K562 (cell line): ENCODE measurements at regions not wholly inside any gene's neighbourhood (a gene's known extent, or its start where the extent isn't known, plus 50 kb on each side); places are given as distances from the start of the nearest gene placed in this dataset.

Experiments
- ATAC-seq: fragments of 200-7000 bp; cut with Tn5 transposase; 3 replicates; pipeline ENCODE4 v1.9.1; 2020; ENCODE audit warnings: moderate library complexity
- BruUV-seq: library from RNA; stranded (reverse); fragments of 400-500 nt; replicated peaks from 2 replicates; lab custom pipeline; 2021; lab: Mats Ljungman, UMichigan
- CTCF ChIA-PET: fragments of 300-600 bp; formaldehyde crosslinking; extraction: SDS; loops from one replicate; lab custom pipeline; 2021; ENCODE audit warnings: low intra/inter-chr PET ratio; lab: Yijun Ruan, JAX
- POLR2A ChIA-PET: fragments of 300-600, 350-650 bp; sonication (Branson Sonifier 250); formaldehyde crosslinking; extraction: SDS; loops from one replicate; lab custom pipeline; 2021; ENCODE audit warnings: antibody characterized with exemption, inconsistent platforms; lab: Yijun Ruan, JAX
- DNase-seq, 4 experiments: peaks; one replicate each; pipeline versions ENCODE4 v3.0.0 to v3.0.0-alpha.2; 2011 to 2018; ENCODE audit warnings: low spot score in 3 of 4, mixed read lengths in 3 of 4; ENCODE audit errors: extremely low read depth in 1 of 4
- FAIRE-seq: peaks from 2 replicates; lab custom pipeline; 2011; peaks lifted over from hg19 to GRCh38; lab: Jason Lieb, UNC
- H2AFZ ChIP-seq: 2 replicates; pipeline ENCODE4 v1.6.0; 2011; ENCODE audit warnings: low read depth, low read length, control low read depth, inconsistent platforms
- H3K27ac ChIP-seq: fragments of 200-600 bp; 3 replicates; pipeline ENCODE4 v1.8.0; 2011; ENCODE audit warnings: low read depth, mild to moderate bottlenecking, control low read depth, inconsistent platforms, low read length, moderate library complexity, mixed read lengths; ENCODE audit errors: extremely low read depth
- H3K27me3 ChIP-seq, 2 experiments: fragments of 300-600 bp in 1 of 2; 2 replicates in 1 of 2; 3 replicates in 1 of 2; pipeline versions ENCODE4 v1.6.0 to v1.8.0; 2011; ENCODE audit warnings: inconsistent platforms in 2 of 2, low read length in 2 of 2, mild to moderate bottlenecking in 1 of 2, mixed read lengths in 1 of 2, moderate library complexity in 1 of 2; ENCODE audit not compliant: control insufficient read depth in 2 of 2, insufficient read depth in 2 of 2
- H3K36me3 ChIP-seq: fragments of 300-600 bp; 3 replicates; pipeline ENCODE4 v1.8.0; 2011; ENCODE audit warnings: mild to moderate bottlenecking, low read length, inconsistent platforms; ENCODE audit not compliant: control insufficient read depth, insufficient read depth
- H3K4me1 ChIP-seq, 2 experiments: fragments of 200-600 bp in 1 of 2; replicated peaks in 1 of 2; 2 replicates in 1 of 2; 3 replicates in 1 of 2; pipeline versions ENCODE4 v1.5.1 to v1.8.0; 2011; ENCODE audit warnings: inconsistent platforms in 2 of 2, low read length in 2 of 2, mild to moderate bottlenecking in 1 of 2, mixed read lengths in 1 of 2, moderate library complexity in 1 of 2; ENCODE audit not compliant: control insufficient read depth in 2 of 2, insufficient read depth in 2 of 2
- H3K4me2 ChIP-seq: 2 replicates; pipeline ENCODE4 v1.6.1; 2011; ENCODE audit warnings: low read length, control low read depth, inconsistent platforms, mixed read lengths; ENCODE audit not compliant: insufficient read depth
- H3K4me3 ChIP-seq: fragments of 200-600 bp; sonication (generic), shearing (Covaris generic); 2 replicates; pipeline ENCODE4 v1.5.1; 2016; ENCODE audit warnings: control low read depth, inconsistent platforms
- H3K79me2 ChIP-seq: fragments of 200-600 bp; 3 replicates; pipeline ENCODE4 v1.8.0; 2011; ENCODE audit warnings: low read length, inconsistent platforms; ENCODE audit not compliant: control insufficient read depth, insufficient read depth
- H3K9ac ChIP-seq, 2 experiments: 2 replicates each; pipeline versions ENCODE4 v1.6.0 to v1.6.1; 2011; ENCODE audit warnings: low read depth in 2 of 2, low read length in 2 of 2, control low read depth in 1 of 2, inconsistent platforms in 1 of 2, mild to moderate bottlenecking in 1 of 2, mixed read lengths in 1 of 2; ENCODE audit not compliant: insufficient read depth in 1 of 2
- H3K9me1 ChIP-seq: one replicate; pipeline ENCODE4 v1.6.0; 2011; ENCODE audit warnings: inconsistent platforms, mild to moderate bottlenecking, low read length, moderate library complexity; ENCODE audit not compliant: control insufficient read depth, insufficient read depth
- H3K9me3 ChIP-seq: replicated peaks from 2 replicates; pipeline ENCODE4 v1.5.1; 2011; ENCODE audit warnings: low read depth, low read length, inconsistent platforms; ENCODE audit not compliant: control insufficient read depth, insufficient read depth
- H4K20me1 ChIP-seq: replicated peaks from 2 replicates; pipeline ENCODE4 v1.6.1; 2011; ENCODE audit warnings: low read length, inconsistent platforms, mixed read lengths; ENCODE audit not compliant: control insufficient read depth, insufficient read depth
- BRD4 ChIP-seq: fragments of 200-600 bp; sonication (generic); IDR thresholded peaks from 2 replicates; pipeline ENCODE4 v1.6.1; 2017; ENCODE audit warnings: inconsistent platforms
- CLOCK ChIP-seq: fragments of 250-450 bp; sonication (Bioruptor Pico); IDR thresholded peaks from 2 replicates; pipeline ENCODE4 v1.4.0; 2020; ENCODE audit warnings: mild to moderate bottlenecking, moderate library complexity, borderline replicate concordance
- MYC ChIP-seq, 2 experiments: fragments of 250-450 bp in 1 of 2; sonication (Bioruptor Pico) in 1 of 2; IDR thresholded peaks; 2 replicates each; pipeline versions ENCODE4 v1.5.1 to v1.6.1; 2012 to 2021; ENCODE audit warnings: low read depth in 2 of 2, borderline replicate concordance in 1 of 2, improper control_type of control experiment in 1 of 2, low read length in 1 of 2, mild to moderate bottlenecking in 1 of 2, moderate library complexity in 1 of 2
- RERE ChIP-seq: sonication (generic); formaldehyde crosslinking; IDR thresholded peaks from 2 replicates; pipeline ENCODE4 v1.8.0; 2023; ENCODE audit warnings: missing genetic modification reagents, mild to moderate bottlenecking, borderline replicate concordance
- SAFB ChIP-seq: fragments of 200-400 bp; formaldehyde crosslinking; IDR thresholded peaks from 2 replicates; pipeline ENCODE4 v1.6.1; 2017; ENCODE audit warnings: low read depth, low read length, borderline replicate concordance
- TRIM25 ChIP-seq: fragments of 450-650 bp; IDR thresholded peaks from 2 replicates; pipeline ENCODE4 v1.7.0; 2016; ENCODE audit warnings: borderline replicate concordance
- ZNF311 ChIP-seq: fragments of 250-450 bp; sonication (Bioruptor Pico); IDR thresholded peaks from 2 replicates; pipeline ENCODE4 v1.4.0; 2020; ENCODE audit warnings: mild to moderate bottlenecking, moderate library complexity
- whole genome bisulfite sequencing: fragments of 100-300 bp; shearing (Covaris generic); methylation state at CpG from one replicate; pipeline ENCODE4 v1.1.6; 2016; ENCODE audit warnings: low coverage, mixed read lengths; ENCODE audit not compliant: insufficient coverage; ENCODE audit errors: missing lambda C conversion rate; 5-methylcytosine and 5-hydroxymethylcytosine counted together
- in situ Hi-C: fragments of 300-500 bp; cut with MboI; formaldehyde crosslinking; loops from 4 replicates; pipeline ENCODE4 v1.15.0; 2018; ENCODE audit warnings: inconsistent platforms, mixed read lengths
- intact Hi-C: fragments of 100-400 bp; cut with micrococcal nuclease; formaldehyde crosslinking; loops from 2 replicates; pipeline ENCODE4 v1.14.2; 2022

- no peaks in the 10 kb centered on the region for H3K27me3 ChIP-seq
- CTCF ChIA-PET: no interaction called here
- no TSS peak for BruUV-seq
- no peak for DNase-seq
- intact Hi-C loops: loop anchor here (10.0 kb wide), 1 partner anchor 290 kb away; no protein-coding TSS in a partner anchor
- no peaks in the 10 kb centered on the region for H3K79me2 ChIP-seq
- no peaks in the 10 kb centered on the region for H3K9me3 ChIP-seq
- H3K4me2 ChIP-seq: no peak overlapping the region
- no peak overlapping the region for H2AFZ ChIP-seq
- H3K9ac ChIP-seq: no peak overlapping the region
- ATAC-seq: no peak
- 0 out of 2 replicates have a peak, but pooled peaks cover 4% of the 10 kb centered on the region for H4K20me1 ChIP-seq
- H3K27ac ChIP-seq: no peak overlapping the region
- in situ Hi-C loops: no loop called here
- WGBS: 48% methylated on average over 4 of the region's 4 CpGs
- no peak for TF ChIP-seq MYC (IDR thresholded peaks at IDR 0.05; ENCODE audit: low read depth, low read length)
- no peak for TF ChIP-seq MYC (CRISPR knock-in tag; IDR thresholded peaks at IDR 0.05; ENCODE audit: borderline replicate concordance, low read depth)
- no peak for TF ChIP-seq ZNF311 (CRISPR knock-in tag)
- TF ChIP-seq SAFB: no peak
- no peak for TF ChIP-seq BRD4
- no peak for TF ChIP-seq CLOCK
- TF ChIP-seq RERE: no peak
- no peak for TF ChIP-seq TRIM25
- no peaks in the 10 kb centered on the region for H3K36me3 ChIP-seq
- POLR2A ChIA-PET: interaction anchor here (1.4 kb wide), 1 partner anchor 149 kb away, joined by 3 read pairs; no protein-coding TSS in a partner anchor
- H3K9me1 ChIP-seq: peaks cover 2% of the 10 kb centered on the region
- no peak overlapping the region for H3K4me3 ChIP-seq
- no peaks in the 10 kb centered on the region for H3K4me1 ChIP-seq
- FAIRE-seq: no peak
These were observed 485.6 kb downstream of the NPIPA7 start for GRCh38 chr16:16864536-16864935.
